Endothelial cell of umbilical vein (primary cell): ENCODE measurements at regions not wholly inside any gene's neighbourhood (a gene's known extent, or its start where the extent isn't known, plus 50 kb on each side); places are given as distances from the start of the nearest gene placed in this dataset.

ENCODE experiments used
- BruUV-seq: library from RNA; stranded (reverse); fragments of 400-500 nt; replicated peaks from 2 replicates; lab custom pipeline; 2021; lab: Mats Ljungman, UMichigan
- CTCF ChIA-PET: fragments of 300-600, 350-600 bp; sonication (Branson Sonifier 250); formaldehyde crosslinking; loops from one replicate; lab custom pipeline; 2021; ENCODE audit warnings: antibody characterized with exemption, inconsistent platforms; lab: Charles Lee
- POLR2A ChIA-PET: fragments of 300-600, 350-600 bp; sonication (Branson Sonifier 250); formaldehyde crosslinking; loops from one replicate; lab custom pipeline; 2021; ENCODE audit warnings: antibody characterized with exemption, inconsistent platforms; lab: Charles Lee
- DNase-seq: peaks from one replicate; pipeline ENCODE4 v3.0.0-alpha.2; 2011; ENCODE audit warnings: low read depth, low spot score
- FAIRE-seq: peaks from 2 replicates; lab custom pipeline; 2011; peaks lifted over from hg19 to GRCh38; lab: Jason Lieb, UNC
- H2AFZ ChIP-seq: 2 replicates; pipeline ENCODE4 v1.6.0; 2012; ENCODE audit warnings: low read depth, low read length, control low read depth, inconsistent platforms
- H3K27ac ChIP-seq: 2 replicates; pipeline ENCODE4 v1.5.1; 2011; ENCODE audit warnings: low read depth, mild to moderate bottlenecking, control low read depth, low read length, moderate library complexity; ENCODE audit not compliant: insufficient read depth
- H3K27me3 ChIP-seq, 2 experiments: 2 replicates each; pipeline versions ENCODE4 v1.6.0 to v1.6.1; 2011; ENCODE audit warnings: low read length in 2 of 2, mixed read lengths in 1 of 2; ENCODE audit not compliant: control insufficient read depth in 2 of 2, insufficient read depth in 2 of 2
- H3K36me3 ChIP-seq, 2 experiments: 2 replicates in 1 of 2; 3 replicates in 1 of 2; pipeline ENCODE4 v1.5.1; 2011; ENCODE audit warnings: low read length in 2 of 2, mild to moderate bottlenecking in 1 of 2, moderate library complexity in 1 of 2; ENCODE audit not compliant: control insufficient read depth in 2 of 2, insufficient read depth in 2 of 2; ENCODE audit errors: extremely low read depth in 1 of 2
- H3K4me1 ChIP-seq: 3 replicates; pipeline ENCODE4 v1.5.1; 2011; ENCODE audit warnings: mild to moderate bottlenecking, low read length; ENCODE audit not compliant: control insufficient read depth, insufficient read depth; ENCODE audit errors: extremely low read depth
- H3K4me2 ChIP-seq: 2 replicates; pipeline ENCODE4 v1.6.1; 2011; ENCODE audit warnings: low read length, control low read depth, mixed read lengths; ENCODE audit not compliant: insufficient read depth
- H3K4me3 ChIP-seq, 3 experiments: fragments of 200-600 bp in 1 of 3; sonication (generic), shearing (Covaris generic) in 1 of 3; replicated peaks in 1 of 3; 2 replicates each; pipeline ENCODE4 v1.5.1; 2011 to 2016; ENCODE audit warnings: control low read depth in 3 of 3, low read length in 3 of 3, mild to moderate bottlenecking in 2 of 3, inconsistent platforms in 1 of 3, low read depth in 1 of 3, moderate library complexity in 1 of 3; ENCODE audit not compliant: insufficient read depth in 1 of 3
- H3K79me2 ChIP-seq: 2 replicates; pipeline ENCODE4 v1.6.0; 2012; ENCODE audit warnings: low read length, inconsistent platforms; ENCODE audit not compliant: control insufficient read depth, insufficient read depth
- H3K9ac ChIP-seq: replicated peaks from 2 replicates; pipeline ENCODE3; 2011; ENCODE audit warnings: low read length, control low read depth; ENCODE audit not compliant: insufficient read depth; ENCODE audit errors: extremely low read depth
- H3K9me1 ChIP-seq: replicated peaks from 3 replicates; pipeline ENCODE4 v1.6.0; 2011; ENCODE audit warnings: mild to moderate bottlenecking, low read length; ENCODE audit not compliant: control insufficient read depth, insufficient read depth; ENCODE audit errors: extremely low read depth
- H3K9me3 ChIP-seq: replicated peaks from 2 replicates; pipeline ENCODE4 v1.5.1; 2012; ENCODE audit warnings: low read length, inconsistent platforms; ENCODE audit not compliant: control insufficient read depth, insufficient read depth
- H4K20me1 ChIP-seq: replicated peaks from 2 replicates; pipeline ENCODE3; 2011; ENCODE audit warnings: mild to moderate bottlenecking, low read length; ENCODE audit not compliant: control insufficient read depth, insufficient read depth; ENCODE audit errors: extremely low read depth
- CTCF ChIP-seq, 2 donors: IDR thresholded peaks; 1 replicate in 1 of 2; 2 replicates in 1 of 2; pipeline ENCODE4 v1.5.1; 2011; ENCODE audit warnings: low read length in 2 of 2, mild to moderate bottlenecking in 2 of 2, moderate library complexity in 2 of 2, control low read depth in 1 of 2, inconsistent platforms in 1 of 2, low read depth in 1 of 2; ENCODE audit not compliant: insufficient read depth in 1 of 2; ENCODE audit errors: extremely low read depth in 1 of 2
- EZH2 ChIP-seq: IDR thresholded peaks from 2 replicates; pipeline ENCODE4 v1.6.1; 2012; ENCODE audit warnings: borderline replicate concordance, low read depth, mild to moderate bottlenecking, moderate library complexity, low read length, inconsistent platforms; ENCODE audit not compliant: severe bottlenecking
- FOS ChIP-seq: IDR thresholded peaks from 2 replicates; pipeline ENCODE4 v1.6.1; 2011; ENCODE audit warnings: mild to moderate bottlenecking, low read length, moderate library complexity, borderline replicate concordance; ENCODE audit not compliant: insufficient read depth
- GATA2 ChIP-seq: IDR thresholded peaks from 2 replicates; pipeline ENCODE4 v1.7.0; 2011; ENCODE audit warnings: low read depth, mild to moderate bottlenecking, moderate library complexity, mixed read lengths, low read length; ENCODE audit not compliant: insufficient read length, insufficient read depth
- JUN ChIP-seq: IDR thresholded peaks from 2 replicates; pipeline ENCODE4 v1.6.1; 2011; ENCODE audit warnings: borderline replicate concordance, low read depth; ENCODE audit not compliant: insufficient read length, insufficient read depth
- MAX ChIP-seq: IDR thresholded peaks from 2 replicates; pipeline ENCODE4 v1.6.1; 2011; ENCODE audit not compliant: insufficient read depth, insufficient read length
- MYC ChIP-seq: IDR thresholded peaks from one replicate; pipeline ENCODE4 v1.6.1; 2011; ENCODE audit warnings: mild to moderate bottlenecking, low read depth, low read length
- POLR2A ChIP-seq: IDR thresholded peaks from 2 replicates; pipeline ENCODE4 v1.6.1; 2012; ENCODE audit warnings: low read depth, mild to moderate bottlenecking, control low read depth, low read length
- POLR2AphosphoS5 ChIP-seq: IDR thresholded peaks from 2 replicates; pipeline ENCODE4 v1.6.1; 2012; ENCODE audit warnings: low read depth, mild to moderate bottlenecking, control low read depth, low read length, moderate library complexity; ENCODE audit not compliant: insufficient read depth
- dilution Hi-C: fragments of 300-500 bp; cut with MboI; formaldehyde crosslinking; loops from one replicate; pipeline ENCODE4 v1.15.0; 2019; ENCODE audit warnings: low sequenced_read_pairs; ENCODE audit not compliant: extremely low pct_ligation_motif_present
- intact Hi-C: fragments of 100-400 bp; cut with micrococcal nuclease; formaldehyde crosslinking; loops from one replicate; pipeline ENCODE4 v1.10.0; 2022

DNA sequence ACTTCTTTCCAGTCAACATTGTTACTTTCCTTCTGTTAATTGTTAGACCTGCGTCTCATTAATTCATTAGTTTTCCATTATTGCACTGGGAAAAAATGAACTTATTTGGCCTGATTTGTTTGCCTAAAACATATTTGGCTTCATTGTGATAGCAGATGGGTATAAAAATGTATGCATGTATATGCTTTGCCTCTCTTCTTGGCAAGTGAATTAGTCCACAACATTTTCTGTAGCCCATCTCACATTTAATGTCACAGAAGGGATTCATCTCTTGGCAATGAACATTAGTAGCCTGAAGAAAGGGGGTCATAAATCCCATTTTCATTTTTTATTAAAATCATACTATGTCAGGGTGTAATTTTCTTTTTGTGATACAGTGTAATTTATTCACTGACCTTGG lies 125.2 kb downstream of the TUSC7 start:
- intact Hi-C loops = no loop called here
- no peaks in the 10 kb centered on the region for H3K9me3 ChIP-seq
- H3K4me1 ChIP-seq = peaks cover 8% of the 10 kb centered on the region
- H3K36me3 ChIP-seq = no peaks in the 10 kb centered on the region
- no peaks in the 10 kb centered on the region for H3K79me2 ChIP-seq
- POLR2A ChIA-PET = no interaction called here
- no TSS peak for BruUV-seq
- no peak overlapping the region for H3K4me3 ChIP-seq
- H4K20me1 ChIP-seq = no peaks in the 10 kb centered on the region
- H3K9me1 ChIP-seq = no peaks in the 10 kb centered on the region
- dilution Hi-C loops = no loop called here
- CTCF ChIA-PET = no interaction called here
- FAIRE-seq (no peak), DNase-seq (no peak)
- no peak for TF ChIP-seq POLR2AphosphoS5
- TF ChIP-seq CTCF (IDR thresholded peaks at IDR 0.05; ENCODE audit: extremely low read depth in 1 of 2, insufficient read depth in 1 of 2, low read depth in 1 of 2, low read length in 2 of 2) = no peak
- no peak for TF ChIP-seq GATA2
- no peak for TF ChIP-seq POLR2A
- no peak for TF ChIP-seq EZH2
- TF ChIP-seq JUN = no peak
- no peak for TF ChIP-seq MYC
- no peak for TF ChIP-seq FOS
- no peak for TF ChIP-seq MAX
- no peak overlapping the region for H3K27ac ChIP-seq
- no peaks in the 10 kb centered on the region for H3K27me3 ChIP-seq
- no peak overlapping the region for H3K4me2 ChIP-seq
- H2AFZ ChIP-seq = no peak overlapping the region
- H3K9ac ChIP-seq = no peak overlapping the region
